ENCODE measurements at regions not wholly inside any gene's neighbourhood (a gene's known extent, or its start where the extent isn't known, plus 50 kb on each side); places are given as distances from the start of the nearest gene placed in this dataset.
A peak's percentile ranks its signal among the peaks of the same experiment; 100 is the strongest.

DNA sequence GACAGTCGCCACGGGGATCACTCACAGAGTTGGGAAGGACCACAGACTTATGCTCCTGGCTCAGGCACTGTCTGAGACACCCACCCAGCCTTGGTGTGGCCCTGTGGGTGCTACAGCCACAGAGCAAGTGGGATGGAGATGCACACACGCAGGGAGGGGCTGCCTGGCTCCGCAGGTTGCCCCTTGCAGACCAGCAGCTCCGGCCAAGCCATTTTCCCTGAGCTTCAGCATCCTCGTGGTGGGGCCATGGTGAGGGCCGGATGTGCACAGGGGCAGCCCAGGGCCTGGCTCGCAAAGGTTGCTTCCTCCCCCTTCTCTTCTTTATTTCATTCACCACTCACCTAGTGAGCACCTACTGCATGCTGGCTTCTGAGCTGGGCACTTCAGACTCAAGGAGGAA lies 55.4 kb upstream of the GRIP2 start:
- H3K4me3 ChIP-seq (ENCODE audit: insufficient read depth in 1 of 2, low read depth in 1 of 2, low read length in 2 of 2): no peak overlapping the region
- no peaks in the 10 kb centered on the region for H3K79me1 ChIP-seq (replicated peaks; ENCODE audit: low read length, poor library complexity, severe bottlenecking)
- no peaks in the 10 kb centered on the region for H3K4me1 ChIP-seq (ENCODE audit: control insufficient read depth, insufficient read depth, low read depth, low read length)
- H3K27ac ChIP-seq (ENCODE audit: low read length, poor library complexity, severe bottlenecking): no peak overlapping the region
- H2BK5ac ChIP-seq (ENCODE audit: low read depth, low read length, poor library complexity, severe bottlenecking): no peak overlapping the region
- H3K9me3 ChIP-seq (ENCODE audit: control insufficient read depth, low read length): peaks cover 3% of the 10 kb centered on the region
- H2BK15ac ChIP-seq (ENCODE audit: low read depth, poor library complexity, severe bottlenecking): no peak overlapping the region
- no peak overlapping the region for H3K14ac ChIP-seq (ENCODE audit: low read length in 2 of 2)
- no peak overlapping the region for H2BK120ac ChIP-seq (ENCODE audit: low read depth, low read length)
- H3K23ac ChIP-seq (ENCODE audit: low read length in 2 of 2): no peak overlapping the region
- peaks cover 50 to 90% of the 10 kb centered on the region in 2 experiments for H3K27me3 ChIP-seq (ENCODE audit: control insufficient read depth in 1 of 2, insufficient read depth in 1 of 2, low read length in 2 of 2)
- no peak overlapping the region for H2AK5ac ChIP-seq (ENCODE audit: low read length, severe bottlenecking)
- H3K9ac ChIP-seq (ENCODE audit: low read length): no peak overlapping the region
- H3K36me3 ChIP-seq (ENCODE audit: control insufficient read depth in 1 of 2, insufficient read depth in 2 of 2, low read depth in 1 of 2, low read length in 2 of 2): no peaks in the 10 kb centered on the region
- H4K91ac ChIP-seq (ENCODE audit: low read length): no peak overlapping the region
- no peak overlapping the region for H2BK12ac ChIP-seq (ENCODE audit: low read length in 2 of 2)
- H3K4me2 ChIP-seq (ENCODE audit: low read length, poor library complexity, severe bottlenecking): no peak overlapping the region
- no peak overlapping the region for H3K4ac ChIP-seq (ENCODE audit: low read depth in 1 of 2, low read length in 2 of 2)
- H2AFZ ChIP-seq (ENCODE audit: low read depth, low read length): no peak overlapping the region
- no peak overlapping the region for H3K18ac ChIP-seq (ENCODE audit: low read depth in 1 of 2, low read length in 2 of 2)
- 86% methylated on average over 8 of the region's 8 CpGs for WGBS
- DNase-seq: no peak
- no peak overlapping the region for H4K8ac ChIP-seq (ENCODE audit: low read length)

DNA sequence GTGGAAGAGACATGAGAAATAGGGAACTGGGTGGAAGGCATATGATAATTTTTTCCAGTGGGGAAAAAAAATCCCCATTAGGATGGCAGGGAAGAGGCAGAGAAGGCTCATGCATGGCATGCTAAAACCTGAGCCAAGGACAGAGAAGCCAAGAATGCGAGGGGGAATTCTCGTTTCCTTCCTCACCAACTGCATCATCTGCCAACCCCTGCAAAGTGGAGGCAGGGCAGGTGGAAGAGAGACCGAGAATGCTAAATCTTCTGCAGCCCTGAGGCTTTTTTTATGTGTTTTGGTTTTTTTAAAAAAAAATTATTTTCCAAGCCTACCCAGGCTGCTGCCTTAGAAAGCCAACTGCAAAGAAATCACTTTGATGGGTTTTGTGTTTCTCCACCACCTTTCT lies 54.3 kb upstream of the CCDC174 start:
- Histone ChIP-seq H2AK5ac (ENCODE audit: low read length, severe bottlenecking) (no peak overlapping the region), H2BK120ac (ENCODE audit: low read depth, low read length) (no peak overlapping the region), H3K4ac (ENCODE audit: low read depth in 1 of 2, low read length in 2 of 2) (no peak overlapping the region), H3K27me3 (ENCODE audit: control insufficient read depth in 1 of 2, insufficient read depth in 1 of 2, low read length in 2 of 2) (peaks cover 59 to 90% of the 10 kb centered on the region in 2 experiments), H2AFZ (ENCODE audit: low read depth, low read length) (no peak overlapping the region), H3K79me1 (replicated peaks; ENCODE audit: low read length, poor library complexity, severe bottlenecking) (no peaks in the 10 kb centered on the region), H3K9ac (ENCODE audit: low read length) (no peak overlapping the region), H4K91ac (ENCODE audit: low read length) (no peak overlapping the region), H3K36me3 (ENCODE audit: control insufficient read depth in 1 of 2, insufficient read depth in 2 of 2, low read depth in 1 of 2, low read length in 2 of 2) (no peaks in the 10 kb centered on the region), H2BK5ac (ENCODE audit: low read depth, low read length, poor library complexity, severe bottlenecking) (no peak overlapping the region), H3K4me2 (ENCODE audit: low read length, poor library complexity, severe bottlenecking) (no peak overlapping the region), H3K18ac (ENCODE audit: low read depth in 1 of 2, low read length in 2 of 2) (no peak overlapping the region), H3K27ac (ENCODE audit: low read length, poor library complexity, severe bottlenecking) (no peak overlapping the region), H3K23ac (ENCODE audit: low read length in 2 of 2) (no peak overlapping the region), H2BK12ac (ENCODE audit: low read length in 2 of 2) (no peak overlapping the region), H3K4me3 (ENCODE audit: insufficient read depth in 1 of 2, low read depth in 1 of 2, low read length in 2 of 2) (no peak overlapping the region), H2BK15ac (ENCODE audit: low read depth, poor library complexity, severe bottlenecking) (no peak overlapping the region), H3K4me1 (ENCODE audit: control insufficient read depth, insufficient read depth, low read depth, low read length) (peaks cover 5% of the 10 kb centered on the region), H3K14ac (ENCODE audit: low read length in 2 of 2) (no peak overlapping the region), H4K8ac (ENCODE audit: low read length) (no peak overlapping the region), H3K9me3 (ENCODE audit: control insufficient read depth, low read length) (no peaks in the 10 kb centered on the region)
- no CpG with 5 or more reads among the region's 3 CpGs for WGBS
- DNase-seq: no peak

DNA sequence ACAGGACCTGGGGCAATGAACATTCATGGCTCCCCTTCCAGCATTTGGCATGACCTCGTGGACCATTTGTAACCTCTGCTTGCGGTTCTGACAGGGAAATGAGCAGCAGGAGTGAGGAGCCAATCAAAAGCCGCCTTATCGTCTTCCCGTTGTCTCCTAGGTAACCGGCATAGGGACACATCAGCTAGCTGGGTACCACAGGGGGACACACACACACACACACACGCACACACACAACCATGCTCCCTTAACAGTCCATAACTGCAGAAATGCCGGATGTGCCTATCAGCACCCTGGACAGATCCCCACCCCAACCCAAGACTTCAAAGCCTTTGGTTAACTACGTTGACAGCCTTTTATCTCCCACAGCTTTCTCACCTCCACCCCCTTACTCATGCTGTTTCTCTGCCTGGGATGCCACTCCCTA lies 53.4 kb upstream of the CCDC174 start:
- Histone ChIP-seq H2AK5ac (ENCODE audit: low read length, severe bottlenecking) (no peak overlapping the region), H3K27me3 (ENCODE audit: control insufficient read depth in 1 of 2, insufficient read depth in 1 of 2, low read length in 2 of 2) (peaks cover 60 to 86% of the 10 kb centered on the region in 2 experiments), H4K91ac (ENCODE audit: low read length) (no peak overlapping the region), H3K4me3 (ENCODE audit: insufficient read depth in 1 of 2, low read depth in 1 of 2, low read length in 2 of 2) (no peak overlapping the region), H2BK5ac (ENCODE audit: low read depth, low read length, poor library complexity, severe bottlenecking) (no peak overlapping the region), H3K14ac (ENCODE audit: low read length in 2 of 2) (no peak overlapping the region), H2AFZ (ENCODE audit: low read depth, low read length) (no peak overlapping the region), H3K27ac (ENCODE audit: low read length, poor library complexity, severe bottlenecking) (no peak overlapping the region), H3K4me2 (ENCODE audit: low read length, poor library complexity, severe bottlenecking) (no peak overlapping the region), H3K9ac (ENCODE audit: low read length) (no peak overlapping the region), H2BK120ac (ENCODE audit: low read depth, low read length) (no peak overlapping the region), H4K8ac (ENCODE audit: low read length) (no peak overlapping the region), H3K18ac (ENCODE audit: low read depth in 1 of 2, low read length in 2 of 2) (no peak overlapping the region), H3K79me1 (replicated peaks; ENCODE audit: low read length, poor library complexity, severe bottlenecking) (no peaks in the 10 kb centered on the region), H3K23ac (ENCODE audit: low read length in 2 of 2) (no peak overlapping the region), H3K4me1 (ENCODE audit: control insufficient read depth, insufficient read depth, low read depth, low read length) (peaks cover 11% of the 10 kb centered on the region), H2BK12ac (ENCODE audit: low read length in 2 of 2) (no peak overlapping the region), H3K36me3 (ENCODE audit: control insufficient read depth in 1 of 2, insufficient read depth in 2 of 2, low read depth in 1 of 2, low read length in 2 of 2) (no peaks in the 10 kb centered on the region), H2BK15ac (ENCODE audit: low read depth, poor library complexity, severe bottlenecking) (no peak overlapping the region), H3K4ac (ENCODE audit: low read depth in 1 of 2, low read length in 2 of 2) (no peak overlapping the region), H3K9me3 (ENCODE audit: control insufficient read depth, low read length) (no peaks in the 10 kb centered on the region)
- peak; percentile 50 for DNase-seq
- WGBS: 21% methylated on average over 9 of the region's 9 CpGs

DNA sequence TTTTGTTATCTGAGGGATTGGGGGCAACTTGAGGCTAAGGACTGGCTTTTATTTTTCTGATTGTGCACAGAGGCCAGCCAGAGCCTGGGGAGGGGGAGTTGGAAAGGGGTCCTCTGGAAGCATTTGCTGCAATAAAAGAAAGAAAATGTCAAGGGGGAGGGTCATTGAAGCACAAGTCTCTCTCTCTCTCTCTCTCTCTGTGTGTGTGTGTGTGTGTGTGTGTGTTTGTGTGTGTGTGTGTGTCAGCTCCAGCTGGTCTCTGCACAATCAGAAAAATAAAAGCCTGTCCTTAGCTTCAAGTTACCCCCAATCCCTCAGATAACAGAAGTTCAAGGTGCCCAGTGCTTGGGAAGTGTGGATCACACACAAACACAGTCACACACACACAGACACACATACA lies 52.1 kb upstream of the CCDC174 start:
- Histone ChIP-seq H3K23ac (ENCODE audit: low read length in 2 of 2) (no peak overlapping the region), H4K8ac (ENCODE audit: low read length) (no peak overlapping the region), H3K4ac (ENCODE audit: low read depth in 1 of 2, low read length in 2 of 2) (no peak overlapping the region), H3K14ac (ENCODE audit: low read length in 2 of 2) (no peak overlapping the region), H3K4me1 (ENCODE audit: control insufficient read depth, insufficient read depth, low read depth, low read length) (peaks cover 11% of the 10 kb centered on the region), H2AK5ac (ENCODE audit: low read length, severe bottlenecking) (no peak overlapping the region), H2BK15ac (ENCODE audit: low read depth, poor library complexity, severe bottlenecking) (no peak overlapping the region), H3K18ac (ENCODE audit: low read depth in 1 of 2, low read length in 2 of 2) (no peak overlapping the region), H3K27ac (ENCODE audit: low read length, poor library complexity, severe bottlenecking) (no peak overlapping the region), H4K91ac (ENCODE audit: low read length) (no peak overlapping the region), H2BK5ac (ENCODE audit: low read depth, low read length, poor library complexity, severe bottlenecking) (no peak overlapping the region), H3K4me3 (ENCODE audit: insufficient read depth in 1 of 2, low read depth in 1 of 2, low read length in 2 of 2) (no peak overlapping the region), H2BK120ac (ENCODE audit: low read depth, low read length) (no peak overlapping the region), H3K9ac (ENCODE audit: low read length) (no peak overlapping the region), H3K9me3 (ENCODE audit: control insufficient read depth, low read length) (no peaks in the 10 kb centered on the region), H3K79me1 (replicated peaks; ENCODE audit: low read length, poor library complexity, severe bottlenecking) (no peaks in the 10 kb centered on the region), H2AFZ (ENCODE audit: low read depth, low read length) (no peak overlapping the region), H3K4me2 (ENCODE audit: low read length, poor library complexity, severe bottlenecking) (no peak overlapping the region), H3K36me3 (ENCODE audit: control insufficient read depth in 1 of 2, insufficient read depth in 2 of 2, low read depth in 1 of 2, low read length in 2 of 2) (no peaks in the 10 kb centered on the region), H3K27me3 (ENCODE audit: control insufficient read depth in 1 of 2, insufficient read depth in 1 of 2, low read length in 2 of 2) (peaks cover 61 to 83% of the 10 kb centered on the region in 2 experiments), H2BK12ac (ENCODE audit: low read length in 2 of 2) (no peak overlapping the region)
- DNase-seq: no peak
